HG02678 (cell line): ENCODE measurements at regions not wholly inside any gene's neighbourhood (a gene's known extent, or its start where the extent isn't known, plus 50 kb on each side); places are given as distances from the start of the nearest gene placed in this dataset.

Experiments used
- ATAC-seq: cut with Tn5 transposase; IDR thresholded peaks from one replicate; pipeline ENCODE4 v1.9.1; 2021; ENCODE audit warnings: mild to moderate bottlenecking, moderate library complexity; ENCODE audit not compliant: unreplicated experiment

- no peak for ATAC-seq
These were observed 96.9 kb upstream of the GLS start for GRCh38 chr2:190783513-190784263.

GRCh38 chr2:190785334-190785733 lies 95.3 kb upstream of the GLS start:
- ATAC-seq: no peak

GRCh38 chr2:190786404-190787166 lies 94.0 kb upstream of the GLS start:
- no peak for ATAC-seq

- ATAC-seq: no peak
These were observed 92.8 kb upstream of the GLS start for GRCh38 chr2:190787743-190788235.

- no peak for ATAC-seq
These were observed 91.3 kb upstream of the GLS start for GRCh38 chr2:190789074-190790004.

GRCh38 chr2:190791347-190791975 lies 89.2 kb upstream of the GLS start:
- no peak for ATAC-seq

GRCh38 chr2:190791976-190792575 lies 88.5 kb upstream of the GLS start:
- no peak for ATAC-seq

- ATAC-seq: no peak
These were observed 87.4 kb upstream of the GLS start for GRCh38 chr2:190792956-190793888.

GRCh38 chr2:190794377-190794776 lies 86.2 kb upstream of the GLS start:
- ATAC-seq: no peak

- ATAC-seq: no peak
These were observed 85.8 kb upstream of the GLS start for GRCh38 chr2:190794790-190795189.

- ATAC-seq: no peak
These were observed 84.9 kb upstream of the GLS start for GRCh38 chr2:190795686-190796085.

- no peak for ATAC-seq
These were observed 80.6 kb upstream of the GLS start for GRCh38 chr2:190799999-190800398.

- ATAC-seq: no peak
These were observed 80.1 kb upstream of the GLS start for GRCh38 chr2:190800528-190800927.

GRCh38 chr2:190802129-190802528 lies 78.5 kb upstream of the GLS start:
- no peak for ATAC-seq

GRCh38 chr2:190802626-190803209 lies 77.9 kb upstream of the GLS start:
- ATAC-seq: no peak

- no peak for ATAC-seq
These were observed 76.3 kb upstream of the GLS start for GRCh38 chr2:190804182-190804795.

- ATAC-seq: no peak
These were observed 75.5 kb upstream of the GLS start for GRCh38 chr2:190805126-190805525.

GRCh38 chr2:190805843-190806242 lies 74.8 kb upstream of the GLS start:
- ATAC-seq: no peak
